Fibroblast of the conjunctiva (primary cell): ENCODE measurements at regions not wholly inside any gene's neighbourhood (a gene's known extent, or its start where the extent isn't known, plus 50 kb on each side); places are given as distances from the start of the nearest gene placed in this dataset.

Experiments used
- DNase-seq: peaks from one replicate; pipeline ENCODE4 v3.0.0-alpha.2; 2010; ENCODE audit warnings: low read depth

DNA sequence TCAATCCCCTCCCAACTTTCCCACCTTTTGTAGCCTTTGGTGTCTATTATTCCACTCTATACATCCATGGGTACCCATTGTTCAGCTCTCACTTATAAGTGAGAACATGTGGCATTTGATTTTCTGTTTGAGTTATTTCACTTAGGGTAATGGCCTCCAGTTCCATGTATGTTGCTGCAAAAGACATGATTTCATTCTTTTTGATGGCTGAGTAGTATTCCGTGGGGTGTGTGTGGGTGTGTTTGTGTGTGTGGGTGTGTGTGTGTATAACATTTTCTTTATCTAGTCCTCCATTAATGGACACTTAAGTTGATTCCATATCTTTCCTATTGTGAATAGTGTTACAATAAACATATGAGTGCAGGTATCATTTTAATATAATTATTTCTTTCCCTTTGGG, 157.5 kb upstream of the FSTL4 start:
- DNase-seq: no peak

- no peak for DNase-seq
These were observed 151.4 kb upstream of the FSTL4 start for GRCh38 chr5:133763744-133764143.

DNA sequence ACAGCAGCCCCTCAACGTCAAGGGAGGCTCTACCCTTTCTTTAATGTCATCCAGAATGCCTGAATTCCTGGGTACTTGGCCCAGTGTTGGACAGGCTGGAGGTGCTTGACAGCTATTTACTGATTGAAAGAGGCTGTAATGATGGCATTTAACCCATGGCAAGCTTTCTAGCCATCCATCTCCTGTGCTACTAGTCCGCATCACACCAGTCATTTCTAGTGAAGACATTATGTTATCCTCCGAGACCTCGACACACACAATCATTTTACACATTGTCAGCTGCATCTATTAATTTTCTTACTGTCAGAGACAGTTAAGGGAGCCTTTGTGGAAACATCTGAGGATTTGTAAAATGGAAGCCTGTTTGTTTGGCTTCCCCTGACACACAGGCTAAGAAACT, 149.3 kb upstream of the FSTL4 start:
- no peak for DNase-seq

DNA sequence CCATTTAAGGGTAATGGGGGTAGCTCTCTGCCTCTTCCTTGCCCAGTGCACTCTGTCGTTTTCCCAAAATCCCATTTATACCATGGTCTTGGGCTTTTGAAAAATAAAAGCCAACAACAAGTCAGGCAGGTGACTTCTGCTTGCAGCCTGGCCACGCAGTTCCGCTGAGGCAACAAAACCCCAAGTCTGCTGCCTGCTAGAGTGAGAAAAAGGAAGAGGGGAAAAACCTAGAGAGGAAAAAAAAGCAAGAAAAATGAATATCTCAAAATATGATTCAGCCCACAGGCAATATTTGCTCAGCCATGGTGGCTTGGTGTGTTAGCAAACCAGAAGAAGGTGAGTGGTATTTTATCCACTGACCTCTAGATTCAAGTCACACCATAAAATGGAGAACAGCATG, 148.2 kb upstream of the FSTL4 start:
- no peak for DNase-seq

DNA sequence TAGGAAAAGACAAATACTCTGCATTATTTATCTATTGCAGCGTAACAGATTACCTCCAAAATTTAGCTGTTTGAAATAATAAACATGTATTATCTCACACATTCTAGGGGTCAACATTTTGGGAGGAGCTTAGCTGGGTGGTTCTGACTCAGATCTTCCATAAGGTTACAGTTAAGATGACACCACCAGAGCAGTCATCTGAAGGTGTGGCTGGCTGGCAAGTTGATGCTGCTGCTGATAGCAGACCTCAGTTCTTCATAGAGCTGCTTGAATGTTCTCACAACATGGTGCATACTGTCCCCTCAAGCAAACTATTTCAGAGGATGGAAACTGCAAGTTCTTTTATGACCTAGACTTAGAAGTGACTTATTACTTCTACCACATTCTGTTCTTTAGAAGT, 146.3 kb upstream of the FSTL4 start:
- no peak for DNase-seq

DNA sequence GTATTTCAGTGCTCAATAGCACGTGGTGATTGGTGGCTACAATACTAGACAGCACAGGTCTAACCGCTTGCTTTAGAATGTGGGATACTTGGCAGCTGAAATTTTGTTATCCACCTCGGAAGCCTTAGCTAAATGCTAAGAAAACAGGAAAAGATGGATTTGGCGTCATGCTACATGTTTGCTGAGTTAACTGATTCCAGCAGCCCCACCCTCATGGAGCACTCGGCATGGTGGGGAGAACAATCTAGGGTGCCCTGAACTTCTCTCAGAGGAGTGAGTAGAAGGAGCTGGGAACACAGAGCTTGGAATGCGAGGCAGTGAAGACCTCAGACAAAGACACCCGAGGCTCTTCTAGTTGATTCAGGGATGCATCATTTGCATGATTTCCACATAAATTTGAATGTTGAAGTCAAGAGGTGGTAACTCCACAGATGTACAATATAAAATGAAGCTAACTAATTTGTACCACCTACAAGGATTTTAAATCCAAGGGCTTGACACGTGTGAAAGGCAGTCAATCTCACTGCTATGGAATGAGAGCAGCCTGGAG, 145.1 kb upstream of the FSTL4 start:
- no peak for DNase-seq

GRCh38 chr5:133756756-133757155, 144.4 kb upstream of the FSTL4 start:
- no peak for DNase-seq

- DNase-seq: no peak
These were observed 143.7 kb upstream of the FSTL4 start for GRCh38 chr5:133756036-133756435.

GRCh38 chr5:133754575-133755169, 142.3 kb upstream of the FSTL4 start:
- no peak for DNase-seq

DNA sequence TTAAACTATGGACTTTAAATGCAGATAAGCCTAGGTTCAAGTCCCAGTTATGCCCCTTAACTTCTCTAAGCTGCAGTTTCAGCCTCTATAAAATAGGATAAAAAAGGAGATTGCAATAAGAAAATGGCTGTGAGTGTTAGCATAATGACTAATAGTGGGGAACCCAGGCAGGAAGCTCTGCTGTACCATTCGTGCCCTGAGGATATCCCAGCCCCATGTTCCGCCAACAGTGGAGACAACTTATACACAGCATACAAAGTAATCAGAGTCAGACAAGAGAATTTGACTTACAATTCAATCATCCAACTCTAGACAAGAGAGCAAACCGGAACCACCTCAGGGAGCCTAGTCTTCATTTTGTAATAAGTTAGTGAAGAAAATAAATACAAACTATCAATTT, 141.5 kb upstream of the FSTL4 start:
- no peak for DNase-seq

DNA sequence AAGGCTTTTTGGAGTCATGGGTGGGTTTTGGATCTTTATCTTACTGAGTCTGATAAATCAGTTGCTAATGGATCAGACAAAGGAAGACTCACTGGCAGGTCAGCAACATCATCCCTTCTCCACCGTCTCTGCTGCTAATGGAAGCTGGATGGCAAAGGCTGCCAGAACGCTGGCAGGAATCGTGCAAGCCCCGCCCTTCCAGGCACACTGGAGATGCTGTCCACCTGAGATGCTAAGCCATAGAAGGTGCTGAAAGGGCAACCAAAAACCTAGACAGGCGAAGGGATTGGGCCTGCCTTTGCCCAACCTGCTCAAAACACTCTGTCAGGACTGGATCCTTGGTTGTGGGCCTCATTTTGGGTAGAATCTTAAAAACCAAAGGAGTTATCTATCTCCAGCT, 139.5 kb upstream of the FSTL4 start:
- no peak for DNase-seq

GRCh38 chr5:133751421-133751820, 139.1 kb upstream of the FSTL4 start:
- no peak for DNase-seq

- DNase-seq: no peak
These were observed 138.5 kb upstream of the FSTL4 start for GRCh38 chr5:133750856-133751255.

DNA sequence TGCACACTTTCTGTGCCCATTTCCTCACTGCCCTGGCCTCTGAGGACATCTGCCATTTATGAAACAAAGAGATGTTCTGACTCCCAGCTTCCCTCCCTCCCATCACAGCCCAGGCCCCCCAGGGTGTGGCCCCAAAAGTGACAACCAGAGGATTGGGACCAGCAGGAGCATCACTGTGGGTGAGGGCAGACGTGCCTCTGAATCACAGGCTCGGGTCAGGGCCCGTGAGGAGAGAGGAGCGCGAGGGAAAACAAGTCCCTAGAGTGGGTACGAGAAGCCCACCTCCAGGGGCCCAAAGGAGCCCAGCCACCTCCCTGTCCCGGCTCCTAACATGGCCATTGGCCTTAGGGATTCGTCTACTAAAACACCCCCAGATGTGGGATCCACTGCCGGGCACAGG, 138.0 kb upstream of the FSTL4 start:
- no peak for DNase-seq

GRCh38 chr5:133749331-133749985, 137.1 kb upstream of the FSTL4 start:
- DNase-seq: no peak

GRCh38 chr5:133746834-133747233, 134.5 kb upstream of the FSTL4 start:
- DNase-seq: no peak

- no peak for DNase-seq
These were observed 132.6 kb upstream of the FSTL4 start for GRCh38 chr5:133744960-133745308.

- DNase-seq: no peak
These were observed 132.0 kb upstream of the FSTL4 start for GRCh38 chr5:133744051-133744959.

- DNase-seq: no peak
These were observed 130.2 kb upstream of the FSTL4 start for GRCh38 chr5:133742431-133742988.

DNA sequence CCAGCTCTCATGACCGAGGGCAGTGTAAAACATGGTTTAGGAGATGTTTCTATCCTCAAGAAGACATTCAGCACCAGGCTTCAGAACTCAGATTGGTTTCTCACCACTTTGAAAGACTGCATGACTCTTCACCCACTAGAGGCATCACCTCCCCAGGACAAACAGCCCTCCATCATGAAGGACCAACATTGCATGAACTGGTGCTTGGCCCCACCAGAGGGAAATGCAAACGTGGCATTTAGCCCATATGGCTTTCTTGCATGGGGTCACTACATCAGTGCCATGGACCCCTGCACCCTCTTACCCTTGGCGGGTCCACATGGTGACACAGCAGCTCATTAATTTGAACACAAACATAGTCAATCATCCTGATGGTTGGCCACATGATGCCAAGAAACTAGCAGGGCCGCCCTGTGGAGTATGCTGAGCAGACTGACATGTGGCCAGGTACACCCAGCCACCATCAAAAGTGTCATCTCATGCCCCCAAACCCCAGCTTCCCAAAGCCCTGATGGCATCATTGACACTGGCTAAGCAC, 129.5 kb upstream of the FSTL4 start:
- no peak for DNase-seq

DNA sequence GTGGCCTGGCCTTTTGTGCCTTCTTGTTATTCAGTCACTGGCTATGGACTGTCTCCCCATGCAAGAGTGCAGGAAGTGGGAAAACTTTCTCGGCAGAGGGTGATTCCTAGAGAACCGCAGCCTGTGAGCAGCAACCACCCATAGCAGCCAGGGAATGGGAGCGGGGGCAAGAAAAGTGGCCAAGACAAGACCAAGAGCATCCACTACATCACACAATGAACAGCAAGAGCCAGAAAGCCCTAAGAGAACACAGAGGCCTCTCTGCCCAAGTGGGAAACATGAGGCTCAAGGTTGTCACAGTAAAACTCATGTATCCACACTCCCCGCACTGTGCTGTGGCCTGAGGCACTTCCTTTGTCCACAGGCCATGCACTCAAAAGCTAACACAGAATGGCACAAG, 129.1 kb upstream of the FSTL4 start:
- DNase-seq: no peak

DNA sequence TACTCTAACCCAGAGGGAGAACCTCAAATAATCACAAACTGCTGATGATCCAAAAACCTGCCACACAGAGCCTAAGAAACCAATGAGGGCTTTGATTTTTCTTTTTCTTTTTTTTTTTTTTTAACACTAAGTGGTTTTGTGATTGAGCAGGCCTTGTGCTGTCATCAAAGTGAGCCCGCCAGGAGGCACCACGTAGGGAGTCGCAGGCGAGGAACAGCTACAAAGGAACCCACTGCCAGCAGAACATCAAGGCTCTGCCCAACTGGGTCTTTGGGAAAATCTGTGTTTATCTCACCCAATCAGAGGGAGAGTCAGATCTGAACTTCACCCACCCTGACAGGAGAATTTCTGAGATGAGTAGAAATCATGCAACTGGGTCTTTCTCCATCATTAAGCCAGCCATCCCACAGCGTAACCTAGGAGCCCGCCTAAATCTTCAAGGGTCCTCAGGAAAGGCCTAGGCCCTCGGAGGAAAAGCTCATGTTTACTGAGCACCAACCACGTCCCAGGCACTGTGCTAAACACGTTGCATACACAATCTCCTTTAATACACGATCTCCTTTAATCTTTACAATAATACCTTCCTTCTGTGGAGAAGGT, 126.9 kb upstream of the FSTL4 start:
- no peak for DNase-seq
